ENCODE measurements at regions not wholly inside any gene's neighbourhood (a gene's known extent, or its start where the extent isn't known, plus 50 kb on each side); places are given as distances from the start of the nearest gene placed in this dataset.

- H3K27me3 ChIP-seq (ENCODE audit: control insufficient read depth in 2 of 2, insufficient read depth in 2 of 2, low read length in 2 of 2) = peaks cover 21% of the 10 kb centered on the region in 2 donors
Observed at GRCh38 chr10:100612601-100613595, 77.2 kb downstream of the HIF1AN start.

GRCh38 chr10:100613846-100614245 is 78.1 kb downstream of the HIF1AN start:
- Histone ChIP-seq H3K27me3 (ENCODE audit: control insufficient read depth in 2 of 2, insufficient read depth in 2 of 2, low read length in 2 of 2) (peaks cover 17 to 23% of the 10 kb centered on the region in 2 donors), H3K9ac (ENCODE audit: low read depth in 1 of 2, low read length in 2 of 2) (no peak overlapping the region), H3K4me3 (ENCODE audit: low read length in 2 of 2) (no peak overlapping the region), H3K27ac (ENCODE audit: low read depth in 2 of 2, low read length in 2 of 2) (no peak overlapping the region), H3K4me1 (ENCODE audit: control insufficient read depth in 2 of 2, insufficient read depth in 2 of 2, low read length in 2 of 2) (no peaks in the 10 kb centered on the region), H3K36me3 (ENCODE audit: control insufficient read depth in 2 of 2, insufficient read depth in 2 of 2, low read length in 2 of 2) (no peaks in the 10 kb centered on the region), H3K9me3 (ENCODE audit: control insufficient read depth in 2 of 2, low read length in 2 of 2) (no peaks in the 10 kb centered on the region)

More at GRCh38 chr10:100612601-100613595, 77.2 kb downstream of the HIF1AN start:
- no peaks in the 10 kb centered on the region for H3K36me3 ChIP-seq (ENCODE audit: control insufficient read depth in 2 of 2, insufficient read depth in 2 of 2, low read length in 2 of 2)
- H3K4me3 ChIP-seq (ENCODE audit: low read length in 2 of 2) = no peak overlapping the region
- H3K9ac ChIP-seq (ENCODE audit: low read depth in 1 of 2, low read length in 2 of 2) = no peak overlapping the region
- no peak overlapping the region for H3K27ac ChIP-seq (ENCODE audit: low read depth in 2 of 2, low read length in 2 of 2)
- no peaks in the 10 kb centered on the region for H3K9me3 ChIP-seq (ENCODE audit: control insufficient read depth in 2 of 2, low read length in 2 of 2)
- no peaks in the 10 kb centered on the region for H3K4me1 ChIP-seq (ENCODE audit: control insufficient read depth in 2 of 2, insufficient read depth in 2 of 2, low read length in 2 of 2)

DNA sequence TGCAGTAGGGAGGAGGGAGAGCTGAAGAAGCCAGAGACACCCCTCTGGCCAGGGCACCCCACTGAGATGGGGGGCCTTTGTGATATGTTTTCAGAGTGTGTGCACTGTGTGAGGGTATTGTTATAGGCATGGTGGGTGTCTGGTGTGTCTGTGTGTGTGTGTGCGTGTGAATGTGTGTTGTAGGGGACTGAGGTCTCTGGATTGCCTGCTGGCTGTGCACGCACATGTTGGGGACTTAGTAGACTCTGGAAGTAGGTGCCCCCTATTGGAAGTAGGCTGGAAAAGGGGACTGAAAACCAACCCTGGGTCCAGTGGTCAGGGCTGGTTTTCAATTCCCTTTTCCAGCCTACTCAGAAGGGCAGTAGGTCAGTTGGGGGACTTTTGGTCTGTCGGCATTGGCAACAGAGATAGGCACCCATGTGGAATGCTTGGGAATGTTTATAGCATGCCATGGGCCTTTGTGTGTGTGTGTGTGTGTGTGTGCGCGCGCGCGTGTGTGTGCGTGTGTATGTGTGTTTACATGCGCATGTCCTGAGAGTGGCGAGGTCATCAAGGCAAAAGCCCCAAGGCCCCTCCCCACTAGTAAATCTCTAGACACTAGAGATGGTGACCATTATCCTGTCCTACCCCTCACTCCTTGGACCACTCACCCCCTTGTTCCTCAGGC is 78.8 kb downstream of the HIF1AN start:
- Histone ChIP-seq H3K9me3 (ENCODE audit: control insufficient read depth in 2 of 2, low read length in 2 of 2) (no peaks in the 10 kb centered on the region), H3K9ac (ENCODE audit: low read depth in 1 of 2, low read length in 2 of 2) (no peak overlapping the region), H3K27ac (ENCODE audit: low read depth in 2 of 2, low read length in 2 of 2) (no peak overlapping the region), H3K36me3 (ENCODE audit: control insufficient read depth in 2 of 2, insufficient read depth in 2 of 2, low read length in 2 of 2) (no peaks in the 10 kb centered on the region), H3K27me3 (ENCODE audit: control insufficient read depth in 2 of 2, insufficient read depth in 2 of 2, low read length in 2 of 2) (peaks cover 20 to 28% of the 10 kb centered on the region in 2 donors), H3K4me1 (ENCODE audit: control insufficient read depth in 2 of 2, insufficient read depth in 2 of 2, low read length in 2 of 2) (no peaks in the 10 kb centered on the region), H3K4me3 (ENCODE audit: low read length in 2 of 2) (no peak overlapping the region)

DNA sequence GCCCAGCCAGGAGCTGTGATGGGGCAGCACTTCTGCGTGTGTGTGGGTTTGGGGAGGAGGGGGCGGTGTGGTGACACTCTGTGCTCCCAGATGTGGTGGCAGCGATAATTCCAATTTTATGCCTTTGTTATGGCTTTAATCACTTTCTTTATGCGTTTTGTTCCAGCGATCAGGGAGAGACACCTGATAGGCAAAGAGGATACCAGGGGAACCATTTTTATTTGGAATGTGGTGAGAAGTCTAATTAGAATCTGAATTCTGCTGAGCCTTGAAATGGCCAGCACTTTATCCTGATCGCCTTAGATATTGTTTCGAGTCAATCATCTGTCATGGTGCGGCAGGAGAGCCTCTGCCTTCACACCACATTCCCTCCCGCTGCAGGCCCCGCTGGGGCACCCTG is 79.5 kb downstream of the HIF1AN start:
- peaks cover 23 to 32% of the 10 kb centered on the region in 2 donors for H3K27me3 ChIP-seq (ENCODE audit: control insufficient read depth in 2 of 2, insufficient read depth in 2 of 2, low read length in 2 of 2)

GRCh38 chr10:100615908-100616307 is 80.2 kb downstream of the HIF1AN start:
- Histone ChIP-seq H3K27ac (ENCODE audit: low read depth in 2 of 2, low read length in 2 of 2) (no peak overlapping the region), H3K36me3 (ENCODE audit: control insufficient read depth in 2 of 2, insufficient read depth in 2 of 2, low read length in 2 of 2) (no peaks in the 10 kb centered on the region), H3K9me3 (ENCODE audit: control insufficient read depth in 2 of 2, low read length in 2 of 2) (no peaks in the 10 kb centered on the region), H3K9ac (ENCODE audit: low read depth in 1 of 2, low read length in 2 of 2) (no peak overlapping the region), H3K4me3 (ENCODE audit: low read length in 2 of 2) (no peak overlapping the region), H3K4me1 (ENCODE audit: control insufficient read depth in 2 of 2, insufficient read depth in 2 of 2, low read length in 2 of 2) (no peaks in the 10 kb centered on the region), H3K27me3 (ENCODE audit: control insufficient read depth in 2 of 2, insufficient read depth in 2 of 2, low read length in 2 of 2) (peaks cover 29 to 37% of the 10 kb centered on the region in 2 donors)

More for the DNA sequence above, 79.5 kb downstream of the HIF1AN start:
- no peaks in the 10 kb centered on the region for H3K4me1 ChIP-seq (ENCODE audit: control insufficient read depth in 2 of 2, insufficient read depth in 2 of 2, low read length in 2 of 2)
- H3K27ac ChIP-seq (ENCODE audit: low read depth in 2 of 2, low read length in 2 of 2) = no peak overlapping the region
- H3K4me3 ChIP-seq (ENCODE audit: low read length in 2 of 2) = no peak overlapping the region
- H3K36me3 ChIP-seq (ENCODE audit: control insufficient read depth in 2 of 2, insufficient read depth in 2 of 2, low read length in 2 of 2) = no peaks in the 10 kb centered on the region
- H3K9me3 ChIP-seq (ENCODE audit: control insufficient read depth in 2 of 2, low read length in 2 of 2) = no peaks in the 10 kb centered on the region
- no peak overlapping the region for H3K9ac ChIP-seq (ENCODE audit: low read depth in 1 of 2, low read length in 2 of 2)

- no peaks in the 10 kb centered on the region for H3K4me1 ChIP-seq (ENCODE audit: control insufficient read depth in 2 of 2, insufficient read depth in 2 of 2, low read length in 2 of 2)
- no peaks in the 10 kb centered on the region for H3K36me3 ChIP-seq (ENCODE audit: control insufficient read depth in 2 of 2, insufficient read depth in 2 of 2, low read length in 2 of 2)
- H3K27ac ChIP-seq (ENCODE audit: low read depth in 2 of 2, low read length in 2 of 2) = no peak overlapping the region
- H3K4me3 ChIP-seq (ENCODE audit: low read length in 2 of 2) = no peak overlapping the region
- peaks cover 38 to 44% of the 10 kb centered on the region in 2 donors for H3K27me3 ChIP-seq (ENCODE audit: control insufficient read depth in 2 of 2, insufficient read depth in 2 of 2, low read length in 2 of 2)
- no peak overlapping the region for H3K9ac ChIP-seq (ENCODE audit: low read depth in 1 of 2, low read length in 2 of 2)
- no peaks in the 10 kb centered on the region for H3K9me3 ChIP-seq (ENCODE audit: control insufficient read depth in 2 of 2, low read length in 2 of 2)
Observed at GRCh38 chr10:100618091-100618615, 82.4 kb downstream of the HIF1AN start.

DNA sequence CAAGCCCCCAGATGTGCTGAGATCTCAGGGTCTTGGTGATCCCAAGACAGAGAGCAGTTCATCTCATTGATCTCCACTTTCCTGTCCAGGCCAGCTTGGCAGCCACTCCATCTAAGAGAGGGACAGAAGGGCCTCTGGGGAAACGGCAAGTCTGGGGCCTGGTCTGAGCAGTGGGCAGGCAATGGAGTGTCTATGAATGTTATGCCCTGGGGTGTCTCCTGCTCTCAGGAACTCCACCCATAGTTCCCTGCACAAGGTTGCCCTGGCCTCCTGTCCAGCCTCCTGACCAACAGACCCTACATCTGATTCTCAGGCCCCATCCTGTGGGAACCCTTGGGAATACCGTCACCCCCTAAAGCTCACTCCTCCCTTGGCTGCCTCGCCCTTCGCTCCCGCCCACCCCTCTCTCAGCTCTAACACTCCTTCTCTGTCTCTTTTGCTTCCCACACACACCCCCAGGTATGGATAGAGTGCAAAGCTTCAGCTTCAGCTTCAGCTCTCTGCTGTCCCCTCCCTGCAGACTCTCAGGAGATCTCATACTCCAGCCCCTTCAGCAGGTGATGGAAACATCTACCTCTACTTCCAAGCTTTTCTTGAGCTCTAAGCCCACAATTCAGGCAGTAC is 83.0 kb downstream of the HIF1AN start:
- Histone ChIP-seq H3K27ac (ENCODE audit: low read depth in 2 of 2, low read length in 2 of 2) (no peak overlapping the region), H3K4me3 (ENCODE audit: low read length in 2 of 2) (no peak overlapping the region), H3K4me1 (ENCODE audit: control insufficient read depth in 2 of 2, insufficient read depth in 2 of 2, low read length in 2 of 2) (no peaks in the 10 kb centered on the region), H3K27me3 (ENCODE audit: control insufficient read depth in 2 of 2, insufficient read depth in 2 of 2, low read length in 2 of 2) (peaks cover 38 to 45% of the 10 kb centered on the region in 2 donors), H3K9me3 (ENCODE audit: control insufficient read depth in 2 of 2, low read length in 2 of 2) (no peaks in the 10 kb centered on the region), H3K36me3 (ENCODE audit: control insufficient read depth in 2 of 2, insufficient read depth in 2 of 2, low read length in 2 of 2) (no peaks in the 10 kb centered on the region), H3K9ac (ENCODE audit: low read depth in 1 of 2, low read length in 2 of 2) (no peak overlapping the region)

DNA sequence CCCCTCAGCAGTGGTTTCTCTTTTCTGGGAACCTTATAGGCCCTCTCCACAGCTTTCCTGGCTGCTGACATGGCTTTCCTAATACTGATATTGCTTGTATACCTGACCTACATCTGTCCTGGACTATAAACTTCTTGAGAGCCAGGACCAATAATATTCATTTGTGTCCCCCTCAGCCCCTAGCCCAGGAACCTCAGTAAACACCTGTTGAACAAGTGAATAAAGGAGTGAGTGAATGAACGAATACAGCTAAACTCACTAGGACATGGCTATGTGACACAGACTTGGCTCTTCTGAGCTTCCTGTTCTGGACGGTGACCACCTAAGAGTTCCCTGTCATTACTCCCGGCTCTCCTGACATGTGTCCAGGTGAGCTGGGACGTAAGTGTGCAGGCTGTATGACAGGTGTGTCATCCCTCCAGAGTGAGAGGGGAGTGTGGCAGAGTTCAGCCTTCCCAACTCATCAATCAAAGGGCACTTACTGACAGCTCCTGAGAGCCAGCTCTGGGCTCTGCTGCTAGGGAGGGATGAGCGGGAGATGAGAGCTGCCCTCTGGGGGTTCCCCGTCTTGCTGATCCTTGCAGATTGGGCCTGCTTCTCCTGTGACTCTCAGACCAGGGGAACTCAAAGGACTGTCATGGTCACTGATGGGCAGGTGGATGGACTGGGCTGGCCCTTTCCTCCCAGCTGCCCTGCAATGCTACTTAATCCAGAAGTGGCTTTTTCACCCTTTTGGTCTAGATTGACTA is 84.5 kb downstream of the HIF1AN start:
- Histone ChIP-seq H3K4me3 (ENCODE audit: low read length in 2 of 2) (no peak overlapping the region), H3K9me3 (ENCODE audit: control insufficient read depth in 2 of 2, low read length in 2 of 2) (no peaks in the 10 kb centered on the region), H3K27me3 (ENCODE audit: control insufficient read depth in 2 of 2, insufficient read depth in 2 of 2, low read length in 2 of 2) (peaks cover 38 to 51% of the 10 kb centered on the region in 2 donors), H3K27ac (ENCODE audit: low read depth in 2 of 2, low read length in 2 of 2) (no peak overlapping the region), H3K36me3 (ENCODE audit: control insufficient read depth in 2 of 2, insufficient read depth in 2 of 2, low read length in 2 of 2) (no peaks in the 10 kb centered on the region), H3K4me1 (ENCODE audit: control insufficient read depth in 2 of 2, insufficient read depth in 2 of 2, low read length in 2 of 2) (no peaks in the 10 kb centered on the region), H3K9ac (ENCODE audit: low read depth in 1 of 2, low read length in 2 of 2) (no peak overlapping the region)

DNA sequence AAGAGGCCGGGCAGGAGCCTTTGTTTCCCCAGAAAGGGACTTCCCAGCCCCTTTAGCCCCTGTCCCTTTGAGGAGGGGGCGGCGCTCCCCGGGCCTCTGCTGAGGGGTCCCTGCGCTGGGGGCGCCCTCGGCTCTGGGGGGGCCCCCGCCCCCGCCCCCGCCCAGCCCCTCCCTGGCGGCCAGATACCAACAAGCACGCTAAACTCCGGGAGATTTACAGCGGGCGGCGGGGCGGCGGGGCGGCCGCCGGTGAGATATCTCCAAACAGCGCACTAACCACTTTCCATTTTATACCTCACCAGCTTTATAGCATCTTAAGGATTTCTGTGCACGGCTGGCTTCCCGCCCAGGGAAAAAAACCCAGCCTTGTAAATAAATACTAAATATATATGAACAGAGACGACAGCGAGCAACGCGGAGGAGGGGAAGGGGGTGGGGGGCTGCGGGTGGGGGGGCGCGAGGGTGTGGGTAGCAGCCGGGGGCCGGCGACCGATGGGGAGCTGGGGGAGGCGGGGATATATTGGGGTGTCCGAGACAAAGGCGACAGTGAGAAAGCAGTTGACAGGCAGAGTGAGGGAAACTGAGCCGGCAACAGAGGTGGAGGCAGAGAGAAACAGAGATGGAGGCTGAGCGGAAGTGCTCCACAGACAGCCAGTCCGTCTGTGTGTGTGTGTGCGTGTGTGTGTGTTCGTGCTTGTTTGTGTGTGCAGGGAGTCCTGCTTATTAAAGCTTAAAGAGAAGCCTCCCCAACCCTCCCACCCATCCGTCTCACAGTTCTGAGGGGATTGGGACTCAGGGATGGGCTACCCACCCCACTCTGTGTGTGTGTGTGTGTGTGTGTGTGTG is 85.8 kb downstream of the HIF1AN start:
- Histone ChIP-seq H3K4me1 (ENCODE audit: control insufficient read depth in 2 of 2, insufficient read depth in 2 of 2, low read length in 2 of 2) (no peaks in the 10 kb centered on the region), H3K4me3 (ENCODE audit: low read length in 2 of 2) (no peak overlapping the region), H3K27ac (ENCODE audit: low read depth in 2 of 2, low read length in 2 of 2) (no peak overlapping the region), H3K36me3 (ENCODE audit: control insufficient read depth in 2 of 2, insufficient read depth in 2 of 2, low read length in 2 of 2) (no peaks in the 10 kb centered on the region), H3K9me3 (ENCODE audit: control insufficient read depth in 2 of 2, low read length in 2 of 2) (no peaks in the 10 kb centered on the region), H3K9ac (ENCODE audit: low read depth in 1 of 2, low read length in 2 of 2) (no peak overlapping the region), H3K27me3 (ENCODE audit: control insufficient read depth in 2 of 2, insufficient read depth in 2 of 2, low read length in 2 of 2) (peaks cover 42 to 47% of the 10 kb centered on the region in 2 donors)

All from mucosa of rectum (tissue), 2 donors.